ENCODE measurements at regions not wholly inside any gene's neighbourhood (a gene's known extent, or its start where the extent isn't known, plus 50 kb on each side); places are given as distances from the start of the nearest gene placed in this dataset.

DNA sequence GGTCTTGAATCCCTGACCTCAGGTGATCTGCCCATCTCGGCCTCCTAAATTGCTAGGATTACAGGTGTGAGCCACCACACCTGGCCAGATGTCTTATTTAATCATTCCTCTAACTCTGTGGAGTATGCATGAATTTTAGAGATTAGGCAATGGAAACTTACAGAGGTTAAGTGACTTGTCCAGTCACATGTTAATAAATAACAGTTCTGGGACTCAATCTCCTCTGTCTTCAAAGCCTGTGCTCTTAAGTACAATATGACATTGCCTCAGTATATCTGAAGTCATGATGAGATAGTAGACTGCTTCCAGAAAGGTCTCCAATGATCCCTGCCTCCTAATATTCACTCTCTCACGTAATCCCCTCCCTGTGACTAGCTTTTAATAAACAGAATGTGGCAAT, 72.9 kb upstream of the TDRD3 start:
- Histone ChIP-seq H3K9me3 (no peaks in the 10 kb centered on the region), H3K36me3 (no peaks in the 10 kb centered on the region), H3K27me3 (no peaks in the 10 kb centered on the region), H3K27ac (no peak overlapping the region), H3K4me1 (peaks cover 0 to 13% of the 10 kb centered on the region in 2 donors), H3K4me3 (no peak overlapping the region)
- no peak for DNase-seq (ENCODE audit: low spot score)
- TF ChIP-seq, protein P1, sequence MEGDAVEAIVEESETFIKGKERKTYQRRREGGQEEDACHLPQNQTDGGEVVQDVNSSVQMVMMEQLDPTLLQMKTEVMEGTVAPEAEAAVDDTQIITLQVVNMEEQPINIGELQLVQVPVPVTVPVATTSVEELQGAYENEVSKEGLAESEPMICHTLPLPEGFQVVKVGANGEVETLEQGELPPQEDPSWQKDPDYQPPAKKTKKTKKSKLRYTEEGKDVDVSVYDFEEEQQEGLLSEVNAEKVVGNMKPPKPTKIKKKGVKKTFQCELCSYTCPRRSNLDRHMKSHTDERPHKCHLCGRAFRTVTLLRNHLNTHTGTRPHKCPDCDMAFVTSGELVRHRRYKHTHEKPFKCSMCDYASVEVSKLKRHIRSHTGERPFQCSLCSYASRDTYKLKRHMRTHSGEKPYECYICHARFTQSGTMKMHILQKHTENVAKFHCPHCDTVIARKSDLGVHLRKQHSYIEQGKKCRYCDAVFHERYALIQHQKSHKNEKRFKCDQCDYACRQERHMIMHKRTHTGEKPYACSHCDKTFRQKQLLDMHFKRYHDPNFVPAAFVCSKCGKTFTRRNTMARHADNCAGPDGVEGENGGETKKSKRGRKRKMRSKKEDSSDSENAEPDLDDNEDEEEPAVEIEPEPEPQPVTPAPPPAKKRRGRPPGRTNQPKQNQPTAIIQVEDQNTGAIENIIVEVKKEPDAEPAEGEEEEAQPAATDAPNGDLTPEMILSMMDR (IDR thresholded peaks at IDR 0.05): no peak

DNA sequence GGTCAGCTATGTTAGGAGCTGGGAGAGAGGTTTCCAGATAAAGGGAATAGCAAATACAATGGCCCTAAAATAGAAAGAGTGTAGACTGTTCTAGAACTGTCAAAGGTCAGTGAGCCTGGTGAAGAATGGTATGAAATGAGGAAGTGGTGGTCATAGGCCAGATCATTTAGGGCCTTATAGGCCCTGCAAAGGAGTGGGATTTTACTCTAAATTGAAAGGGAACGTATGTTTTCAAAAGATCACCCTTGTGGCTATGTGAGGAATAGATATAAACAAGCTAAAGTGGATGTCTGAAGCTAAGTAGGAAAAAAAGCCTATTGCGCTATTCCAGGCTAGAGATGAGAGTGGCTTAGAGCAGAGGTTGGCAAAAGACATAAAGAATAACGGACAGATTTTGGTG, 70.7 kb upstream of the TDRD3 start:
- Histone ChIP-seq H3K4me1 (peaks cover 0 to 13% of the 10 kb centered on the region in 2 donors), H3K4me3 (no peak overlapping the region), H3K27me3 (no peaks in the 10 kb centered on the region), H3K9me3 (no peaks in the 10 kb centered on the region), H3K36me3 (no peaks in the 10 kb centered on the region), H3K27ac (no peak overlapping the region)
- DNase-seq (ENCODE audit: low spot score): no peak
- TF ChIP-seq, protein P1 (IDR thresholded peaks at IDR 0.05): no peak

DNA sequence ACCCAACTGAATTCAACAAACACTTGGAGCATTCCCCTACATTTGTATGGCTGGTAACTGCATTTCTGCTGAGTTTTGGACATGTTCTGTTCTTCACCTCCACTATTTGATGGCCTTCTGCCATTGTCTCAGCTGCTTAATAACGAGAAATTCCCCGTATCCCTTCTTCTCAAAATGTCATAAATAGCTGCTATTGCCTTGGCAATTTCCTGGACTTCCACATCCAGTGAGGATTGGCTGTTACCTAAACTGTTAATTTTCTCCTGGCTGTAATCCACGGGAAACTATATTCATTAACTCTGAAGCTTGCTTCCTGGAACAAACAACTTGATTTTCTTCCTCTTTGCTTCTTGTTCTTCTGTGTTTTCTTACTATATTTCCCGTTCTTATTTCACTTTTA, 69.5 kb upstream of the TDRD3 start:
- no peaks in the 10 kb centered on the region for H3K36me3 ChIP-seq
- H3K9me3 ChIP-seq: no peaks in the 10 kb centered on the region
- peaks cover 0 to 13% of the 10 kb centered on the region in 2 donors for H3K4me1 ChIP-seq
- TF ChIP-seq, protein P1 (IDR thresholded peaks at IDR 0.05): no peak
- H3K4me3 ChIP-seq: no peak overlapping the region
- no peak overlapping the region for H3K27ac ChIP-seq
- H3K27me3 ChIP-seq: no peaks in the 10 kb centered on the region
- DNase-seq (ENCODE audit: low spot score): no peak

DNA sequence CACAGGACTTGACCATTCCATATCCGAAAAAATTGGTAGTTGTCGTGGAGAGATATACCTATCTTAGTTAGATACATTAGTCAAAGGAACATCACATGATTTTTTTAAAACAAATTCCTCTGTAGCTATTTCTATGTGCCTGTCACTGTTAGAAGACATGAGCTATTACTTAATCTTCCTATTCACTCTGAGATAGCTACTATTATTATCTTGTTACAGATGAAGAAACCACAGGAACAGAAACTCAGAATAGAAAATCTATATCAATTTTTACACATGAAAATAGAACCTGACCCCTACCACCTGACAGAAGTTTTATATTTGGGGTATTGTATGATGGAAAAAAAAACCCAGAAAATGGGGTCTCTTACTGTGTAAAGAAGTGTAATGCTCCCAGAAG, 68.9 kb upstream of the TDRD3 start:
- Histone ChIP-seq H3K36me3 (no peaks in the 10 kb centered on the region), H3K27ac (no peak overlapping the region), H3K9me3 (peaks cover 0 to 2% of the 10 kb centered on the region in 2 donors), H3K4me1 (peaks cover 0 to 13% of the 10 kb centered on the region in 2 donors), H3K4me3 (no peak overlapping the region), H3K27me3 (no peaks in the 10 kb centered on the region)
- DNase-seq (ENCODE audit: low spot score): no peak
- TF ChIP-seq, protein P1 (IDR thresholded peaks at IDR 0.05): no peak

DNA sequence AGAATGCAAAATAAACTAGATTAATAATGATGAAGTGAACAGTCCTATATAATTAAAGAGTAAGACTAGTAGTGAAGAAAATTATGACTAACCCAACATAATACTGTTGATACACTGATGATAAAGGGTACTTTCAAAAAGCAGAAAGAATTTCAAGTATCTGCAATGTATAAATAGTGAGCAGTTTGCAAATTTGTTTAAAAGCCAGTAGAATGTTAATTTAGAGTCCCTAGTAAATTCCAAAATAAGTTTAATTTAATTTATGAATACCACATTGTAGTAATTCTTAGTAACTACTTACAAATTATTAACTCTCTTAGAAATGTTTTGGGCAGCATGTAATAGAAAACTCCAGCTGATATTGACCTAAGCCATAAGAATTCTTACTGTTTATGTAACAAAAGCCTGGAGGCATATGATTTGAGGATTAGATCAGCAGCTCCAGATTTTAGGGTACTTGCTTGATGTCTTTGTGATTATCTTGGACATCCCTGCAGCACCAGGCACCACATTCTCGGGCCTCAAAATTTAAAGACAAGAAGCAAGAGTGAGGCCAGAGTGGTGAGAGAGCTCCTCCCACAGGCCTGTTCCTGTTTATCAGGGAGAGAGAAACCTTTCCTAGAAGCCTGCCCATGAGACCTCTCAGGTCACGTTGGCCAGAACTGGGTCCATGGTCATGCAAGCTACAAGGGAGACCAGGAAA, 67.6 kb upstream of the TDRD3 start:
- no peak for DNase-seq (ENCODE audit: low spot score)
- Histone ChIP-seq H3K27ac (no peak overlapping the region), H3K9me3 (peaks cover 0 to 7% of the 10 kb centered on the region in 2 donors), H3K4me1 (peaks cover 0 to 13% of the 10 kb centered on the region in 2 donors), H3K4me3 (no peak overlapping the region), H3K36me3 (no peaks in the 10 kb centered on the region), H3K27me3 (no peaks in the 10 kb centered on the region)
- TF ChIP-seq, protein P1 (IDR thresholded peaks at IDR 0.05): peak in 1 of 2 donors; percentile 49

All from right atrium auricular region (tissue), 2 donors.